ENCODE measurements at regions not wholly inside any gene's neighbourhood (a gene's known extent, or its start where the extent isn't known, plus 50 kb on each side); places are given as distances from the start of the nearest gene placed in this dataset.

DNA sequence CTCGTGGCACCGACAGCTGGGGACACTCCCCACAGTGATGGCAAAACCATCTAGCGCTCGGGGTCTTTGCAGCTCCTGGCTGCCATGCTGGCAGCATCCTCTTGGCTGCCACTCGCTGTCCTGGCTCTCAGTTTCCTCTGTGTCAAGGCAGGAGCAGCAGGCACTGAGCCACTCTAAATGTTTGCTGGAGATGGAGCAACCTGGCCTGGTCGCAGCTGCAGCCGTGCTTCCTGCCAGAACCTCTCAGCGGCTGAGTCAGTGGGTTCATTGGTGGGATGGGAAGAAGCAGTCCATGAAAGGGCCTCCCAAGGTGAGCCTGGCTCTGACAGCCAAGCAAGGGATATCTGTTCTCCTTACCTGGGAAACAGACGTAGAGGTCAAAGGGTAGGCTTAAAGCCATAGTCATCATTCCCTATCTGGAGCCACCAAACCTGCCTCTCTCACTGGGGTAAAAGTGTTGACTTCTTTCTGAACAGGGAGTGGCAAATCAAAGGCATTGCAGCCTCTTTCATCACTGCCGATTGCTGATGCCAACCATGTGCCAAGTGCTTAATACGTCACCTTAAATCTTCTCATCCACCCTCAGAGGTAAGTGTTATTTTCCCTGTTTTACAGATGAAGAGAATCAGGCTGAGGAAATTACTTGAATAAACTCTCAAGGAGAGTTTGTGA, 304.8 kb upstream of the ZNF462 start:
- no peak for DNase-seq

DNA sequence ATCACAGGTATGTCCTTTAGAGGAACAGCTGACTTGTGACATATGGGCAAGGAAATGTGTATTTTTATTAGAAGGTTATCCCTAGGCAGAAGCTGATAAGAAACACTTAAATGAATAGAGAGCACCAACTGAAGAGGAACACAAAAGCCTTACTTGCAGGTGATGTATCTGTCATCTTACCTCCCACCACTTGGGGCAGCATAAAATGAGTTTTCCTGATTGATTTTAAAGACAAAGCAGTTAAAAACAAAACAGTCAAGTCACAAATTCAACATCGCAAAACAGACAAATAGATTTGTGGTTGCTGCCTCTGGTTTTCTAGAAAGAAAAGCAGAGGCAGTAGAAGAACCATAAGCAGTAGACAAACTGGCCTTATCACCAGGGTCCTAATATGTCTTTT, 302.4 kb upstream of the ZNF462 start:
- DNase-seq = no peak

DNA sequence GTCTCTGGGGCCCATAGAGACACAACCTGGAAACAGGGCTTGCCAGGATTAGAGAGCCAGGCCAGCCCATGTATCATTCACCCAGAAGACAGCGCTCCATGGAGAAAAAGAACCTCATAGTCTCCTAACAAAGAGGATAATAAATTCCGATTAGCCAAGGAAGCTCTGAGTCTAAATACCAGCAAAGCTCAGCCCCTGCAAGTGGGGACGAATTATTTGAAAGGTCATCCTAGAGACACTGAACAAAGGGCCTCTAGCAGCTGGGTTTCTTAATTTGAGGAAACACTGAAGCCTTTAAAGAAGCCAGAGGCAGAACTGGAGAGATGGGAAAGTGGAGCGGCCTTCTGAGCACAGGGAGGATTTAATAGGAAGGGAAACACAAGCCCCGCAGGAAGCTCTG, 287.1 kb upstream of the ZNF462 start:
- DNase-seq = no peak

DNA sequence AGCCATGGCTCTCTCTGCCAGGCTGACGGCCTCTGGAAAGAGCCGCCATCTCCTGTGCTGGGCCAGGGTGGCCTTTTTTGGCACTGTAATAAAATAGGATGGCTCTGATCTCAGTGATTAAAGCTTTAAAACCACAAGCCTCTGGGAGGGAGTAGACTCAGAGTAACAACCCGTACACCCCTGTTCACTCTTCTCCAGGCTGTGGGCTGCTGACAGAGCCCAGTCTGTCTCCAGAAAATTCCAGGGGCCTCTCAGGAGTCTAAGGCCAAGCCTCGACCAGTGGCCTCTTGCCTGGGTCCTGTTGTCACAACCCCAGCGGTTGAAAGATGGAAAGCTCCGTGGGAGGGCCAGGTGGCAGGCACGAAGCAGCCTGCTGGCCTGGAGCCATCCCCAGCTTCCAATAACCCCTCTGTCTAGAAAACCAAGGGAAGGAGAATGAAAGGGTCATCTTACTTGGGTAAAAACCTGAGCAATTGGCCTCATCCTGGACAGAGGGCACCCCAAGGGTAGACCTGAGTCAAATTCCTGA, 286.7 kb upstream of the ZNF462 start:
- DNase-seq = no peak

DNA sequence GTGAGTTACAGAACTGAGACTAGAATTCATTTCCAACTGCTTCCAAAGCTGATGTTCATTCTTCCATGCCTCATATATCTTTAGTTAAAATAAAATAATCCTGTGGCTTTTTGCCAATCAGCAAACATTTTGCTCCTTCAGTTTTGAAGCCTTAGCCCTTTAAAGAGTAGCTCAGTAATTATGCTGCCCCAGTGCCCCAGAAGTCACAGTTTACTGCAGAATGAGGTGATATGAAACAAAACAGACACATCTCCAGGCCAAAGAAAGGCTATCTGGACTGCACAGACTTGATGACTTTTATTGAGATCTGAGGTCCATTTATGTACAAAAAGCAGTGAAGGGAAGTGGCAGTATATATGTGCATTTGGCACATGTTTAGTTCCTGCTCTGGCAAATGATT, 285.8 kb upstream of the ZNF462 start:
- DNase-seq = no peak

DNA sequence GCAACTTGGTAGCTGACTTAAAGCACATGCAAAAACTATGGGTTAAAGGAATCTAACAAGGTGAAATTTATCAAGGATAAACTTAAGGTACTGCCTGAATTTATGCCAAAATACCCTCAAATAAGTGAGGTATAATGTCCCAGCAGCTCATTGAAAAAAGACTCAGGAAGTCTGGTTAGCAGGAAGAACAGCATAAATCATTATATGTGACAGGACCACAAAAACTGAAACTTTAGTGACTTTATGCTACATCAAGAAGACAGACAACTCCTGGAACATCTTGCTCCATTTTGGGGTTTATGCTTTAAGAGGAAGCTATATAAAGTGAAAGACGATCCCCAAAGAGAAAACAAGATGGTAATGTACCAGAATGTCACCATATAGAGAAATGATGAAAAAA, 282.4 kb upstream of the ZNF462 start:
- DNase-seq = no peak

DNA sequence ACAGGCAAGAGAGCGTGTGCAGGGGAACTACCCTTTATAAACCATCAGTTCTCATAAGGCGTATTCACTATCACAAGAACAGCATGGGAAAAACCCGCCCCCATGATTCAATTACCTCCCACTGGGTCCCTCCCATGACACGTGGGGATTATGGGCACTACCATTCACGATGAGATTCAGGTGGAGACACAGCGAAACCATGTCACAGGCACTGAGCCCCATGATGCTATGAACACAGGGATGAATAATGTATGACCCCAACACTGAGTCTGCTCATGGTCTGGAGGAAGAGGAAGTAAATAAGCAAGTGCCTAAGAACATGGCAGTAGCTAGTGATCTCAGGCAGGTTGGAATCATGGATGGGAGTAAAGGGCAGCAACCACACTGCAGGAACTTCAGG, 281.0 kb upstream of the ZNF462 start:
- no peak for DNase-seq

DNA sequence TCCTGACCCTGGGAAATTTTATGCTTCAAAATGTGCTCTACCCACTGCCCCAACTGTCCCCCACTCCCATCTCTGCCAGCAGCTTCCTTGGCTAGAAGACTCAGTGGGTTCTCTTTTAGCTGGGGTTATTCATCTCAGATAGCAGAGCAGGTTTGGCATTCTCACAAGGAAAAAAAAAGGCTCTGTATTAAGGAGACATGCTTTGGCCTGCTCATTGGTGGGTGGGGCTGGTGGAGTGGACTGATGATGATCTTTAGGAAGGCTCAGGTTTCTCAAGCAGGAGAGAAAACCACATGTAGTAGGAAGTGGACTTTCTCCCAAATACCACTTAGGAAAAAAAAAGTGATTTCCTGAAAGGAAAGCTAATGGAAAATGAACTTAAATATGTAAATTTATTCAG, 279.2 kb upstream of the ZNF462 start:
- DNase-seq = no peak

DNA sequence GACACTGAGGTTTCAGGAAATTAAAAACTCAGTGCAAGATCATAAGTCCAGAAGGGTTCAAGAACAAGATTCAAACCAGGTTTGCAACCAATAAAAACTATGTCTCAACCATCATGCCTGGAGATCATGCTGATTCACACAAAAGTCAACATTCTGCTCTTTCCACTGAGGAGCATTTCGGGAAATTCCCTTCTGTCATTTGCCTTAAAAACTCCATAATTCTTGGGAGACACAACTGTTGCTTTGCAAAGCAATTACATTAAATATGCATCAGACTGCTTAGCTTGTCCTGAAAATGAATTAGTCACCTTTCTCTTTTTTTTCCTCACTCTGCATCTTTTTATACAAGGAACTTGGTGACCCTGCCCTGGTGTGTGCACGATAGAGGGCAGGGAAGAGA, 275.9 kb upstream of the ZNF462 start:
- no peak for DNase-seq

DNA sequence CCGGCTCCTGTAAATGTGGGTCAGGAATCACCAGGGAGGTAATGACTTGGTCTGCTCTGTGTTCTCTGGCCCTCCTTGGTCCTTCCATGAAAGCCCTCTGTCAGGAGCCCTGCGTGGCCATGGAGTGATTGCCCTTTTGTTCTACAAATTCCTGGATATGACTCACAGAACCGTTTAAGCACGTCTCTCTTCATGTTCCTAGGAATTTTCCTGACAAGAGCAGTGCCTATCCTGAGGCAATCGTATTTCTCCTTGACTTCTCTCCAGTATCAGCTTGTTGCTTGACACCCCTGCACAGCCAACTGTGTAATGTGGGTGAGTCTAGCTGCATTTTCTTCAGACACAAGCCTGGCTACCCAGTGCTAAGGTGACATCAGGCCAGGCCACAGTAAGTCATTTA, 274.3 kb upstream of the ZNF462 start:
- DNase-seq = no peak

DNA sequence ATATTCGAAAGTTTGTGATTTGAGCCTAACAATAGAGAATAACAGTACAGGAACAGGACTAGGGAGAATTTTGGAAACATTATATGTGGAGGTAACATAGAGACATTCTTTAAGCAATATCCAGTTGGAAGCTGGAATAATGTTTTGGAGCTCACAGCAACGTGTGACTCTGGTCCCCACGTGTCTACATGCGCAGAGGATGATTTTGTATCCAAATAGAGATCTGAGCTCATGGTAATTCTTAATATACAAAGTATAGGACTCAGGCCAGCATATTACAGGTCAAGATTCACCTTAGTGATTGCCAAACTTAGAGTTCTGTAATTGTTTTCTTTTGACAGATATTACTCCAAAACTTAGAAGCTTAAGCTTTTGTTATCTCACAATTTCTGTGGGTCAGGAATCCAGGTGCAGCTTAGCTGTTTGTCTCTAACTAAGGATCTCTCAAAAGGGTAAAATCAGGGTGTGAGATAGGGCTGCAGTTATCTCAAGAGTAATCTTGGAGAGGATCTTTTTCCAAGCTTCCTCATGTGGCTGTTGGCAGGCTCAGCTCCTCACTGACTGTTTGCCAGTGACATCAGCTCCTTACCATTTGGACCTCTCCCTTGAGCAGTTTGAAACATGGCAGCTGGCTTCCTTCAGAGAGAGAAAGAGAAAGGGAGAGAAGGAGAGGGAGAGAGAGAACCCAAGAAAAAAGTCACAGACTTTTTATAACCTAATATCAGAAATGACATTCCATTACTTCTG, 272.0 kb upstream of the ZNF462 start:
- DNase-seq = no peak

DNA sequence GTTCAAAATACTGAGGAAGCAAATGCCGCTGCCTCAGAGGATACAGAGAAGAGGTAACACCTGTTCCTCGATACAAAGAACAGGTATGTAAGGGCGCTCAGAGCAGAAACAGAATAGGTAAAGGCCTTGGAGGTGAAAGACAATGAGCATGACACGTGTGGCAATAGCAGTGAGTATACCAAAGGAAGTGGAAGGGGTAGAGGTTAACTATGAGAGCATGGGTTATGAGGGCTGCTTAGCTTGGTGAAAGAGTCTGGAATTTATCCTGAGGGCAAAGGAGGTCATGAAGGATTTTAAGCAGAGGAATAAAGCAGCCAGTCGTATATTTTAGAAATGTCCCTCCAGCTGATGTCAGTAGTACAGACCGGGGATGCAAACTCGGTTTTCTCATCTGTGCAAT, 269.8 kb upstream of the ZNF462 start:
- no peak for DNase-seq

DNA sequence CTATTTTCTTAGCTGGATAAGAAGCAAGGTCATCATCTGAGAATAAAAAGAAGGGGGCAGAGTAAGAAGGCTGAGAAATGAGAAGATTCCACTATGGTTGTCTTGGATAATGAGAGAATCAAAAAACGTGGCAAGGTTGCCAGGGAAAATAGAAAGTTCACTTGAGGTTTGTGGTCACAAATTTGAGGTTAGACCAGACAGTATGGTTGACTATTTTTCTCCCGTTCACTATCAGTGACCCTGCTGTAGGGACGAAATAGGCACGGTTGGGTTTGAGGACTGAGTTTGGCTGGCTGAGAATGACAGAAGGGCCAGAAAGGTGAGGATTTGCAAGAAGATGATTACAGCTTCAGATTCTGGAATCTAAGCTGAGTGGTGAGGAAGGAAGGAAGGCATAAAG, 266.0 kb upstream of the ZNF462 start:
- DNase-seq = no peak

DNA sequence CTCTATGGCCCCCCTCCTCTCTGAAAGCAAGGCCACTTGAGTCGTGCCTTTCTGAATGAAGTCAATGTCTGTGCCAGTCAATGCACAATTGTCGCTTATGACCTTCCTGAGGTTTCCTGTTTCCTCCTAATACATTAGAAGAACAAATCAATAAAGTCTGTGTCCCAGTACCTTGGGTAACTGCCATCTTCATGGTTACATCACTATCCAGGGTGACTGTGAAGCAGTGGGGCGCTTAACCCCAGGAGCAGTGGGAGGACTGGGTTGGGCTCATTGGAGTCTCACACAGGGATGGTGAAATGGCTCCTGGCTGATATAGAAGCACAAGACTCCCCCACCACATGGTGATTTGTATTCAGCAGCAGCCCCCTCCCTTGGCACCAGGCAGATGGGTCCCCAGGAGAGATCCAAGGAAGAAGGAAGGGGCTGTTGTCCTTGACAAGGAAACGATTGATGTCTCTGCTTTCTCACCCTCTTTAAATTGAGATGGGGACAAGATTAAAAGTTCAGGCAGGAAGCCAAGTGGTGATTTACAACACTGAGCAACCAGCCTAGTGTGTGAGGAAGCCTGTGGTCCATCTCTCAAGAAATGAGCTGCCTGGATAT, 261.9 kb upstream of the ZNF462 start:
- DNase-seq = no peak

DNA sequence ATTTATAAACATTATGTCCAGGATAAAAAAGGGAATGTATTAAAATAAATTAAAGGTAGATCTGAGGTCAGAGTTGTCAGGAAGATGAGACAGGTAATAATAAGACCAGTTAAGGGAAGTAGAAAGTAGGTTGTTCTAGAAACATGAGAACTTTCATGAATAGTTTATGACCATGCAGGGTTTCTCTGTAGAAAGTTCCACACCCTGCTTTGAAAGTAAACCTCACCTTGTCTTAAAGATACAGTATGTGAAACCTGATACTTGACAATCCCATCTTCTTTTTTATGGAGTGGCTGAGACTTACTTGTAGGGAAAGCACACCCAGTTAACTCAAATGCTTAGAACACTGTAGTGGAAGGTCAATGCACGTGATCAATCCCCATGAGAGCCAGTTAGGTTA, 260.6 kb upstream of the ZNF462 start:
- DNase-seq = no peak

DNA sequence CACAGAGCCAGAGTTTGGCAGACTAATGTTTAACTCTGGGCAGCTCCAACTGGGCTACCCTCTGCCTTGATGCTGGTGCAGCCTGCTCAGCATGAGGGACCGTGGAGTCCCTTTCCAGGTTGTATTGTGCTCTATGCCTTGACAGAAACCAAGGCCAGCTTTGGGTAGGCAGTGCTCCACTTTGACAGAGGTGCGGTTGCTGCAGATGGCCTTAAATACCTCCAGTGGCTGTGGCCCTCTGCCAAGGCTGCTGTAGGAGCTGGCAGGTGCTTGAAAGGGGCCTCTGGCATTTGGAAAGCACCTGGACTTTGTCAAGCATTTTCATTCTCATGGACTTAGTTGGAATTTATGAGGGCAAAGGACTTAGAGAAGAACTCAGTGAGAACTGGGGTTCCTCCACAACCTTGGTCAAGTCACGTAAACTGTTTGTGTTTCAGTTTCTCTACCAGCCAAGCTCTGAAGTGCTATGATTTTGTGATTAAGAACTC, 249.7 kb upstream of the ZNF462 start:
- no peak for DNase-seq

DNA sequence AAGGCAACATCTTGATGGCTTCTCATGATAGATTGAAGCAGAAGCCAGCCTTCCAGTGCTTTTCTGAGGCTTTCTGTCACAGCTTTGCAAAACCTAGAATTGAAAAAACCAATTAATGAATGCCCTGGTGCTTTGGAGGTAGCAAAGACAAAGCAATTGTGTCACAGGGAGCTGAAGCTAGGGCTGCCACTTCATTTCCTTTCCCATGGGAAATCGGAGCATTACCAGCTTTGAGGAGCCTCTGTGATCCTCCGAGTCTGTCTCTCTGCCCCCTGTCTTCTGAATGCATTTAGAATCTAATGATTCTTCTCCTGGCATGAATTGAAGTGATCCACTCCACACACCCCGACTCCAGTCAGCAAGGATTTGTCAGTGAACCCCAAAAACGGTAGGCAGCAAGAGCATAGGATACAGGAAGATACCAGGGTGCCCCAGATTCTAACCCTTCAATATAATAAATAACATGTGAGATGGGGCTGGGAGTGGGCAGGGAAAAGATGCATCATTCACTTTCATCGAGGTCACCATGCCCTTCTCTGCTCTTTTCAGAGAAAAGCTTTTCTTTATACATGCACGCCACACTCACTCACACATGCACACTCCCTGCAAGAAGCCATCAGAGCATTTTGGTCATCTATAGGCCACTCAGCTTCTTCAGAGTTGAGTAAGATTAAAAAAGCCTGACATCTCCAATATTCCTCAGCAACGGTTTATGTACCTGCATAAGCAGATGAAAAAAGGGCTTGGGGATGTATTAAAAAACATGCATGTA, 247.7 kb upstream of the ZNF462 start:
- no peak for DNase-seq

DNA sequence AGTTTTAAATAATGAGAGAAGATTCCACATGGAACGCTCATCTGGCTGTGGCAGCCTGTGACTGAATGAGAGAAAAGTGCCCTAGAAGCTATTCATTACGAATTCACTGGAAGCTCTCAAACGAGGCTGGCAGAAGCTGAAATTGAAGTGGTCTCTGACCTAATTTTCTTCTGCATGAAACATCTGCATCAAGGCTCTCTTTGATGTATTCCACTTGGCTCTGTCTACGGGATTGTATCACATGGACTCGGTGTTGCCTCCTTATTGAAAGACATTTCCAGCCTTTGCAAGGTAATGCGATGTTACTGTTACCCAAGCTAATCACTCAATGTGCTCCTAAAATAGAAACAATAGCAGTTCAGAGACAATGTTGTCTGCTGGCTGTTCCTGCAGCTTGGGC, 246.9 kb upstream of the ZNF462 start:
- no peak for DNase-seq

DNA sequence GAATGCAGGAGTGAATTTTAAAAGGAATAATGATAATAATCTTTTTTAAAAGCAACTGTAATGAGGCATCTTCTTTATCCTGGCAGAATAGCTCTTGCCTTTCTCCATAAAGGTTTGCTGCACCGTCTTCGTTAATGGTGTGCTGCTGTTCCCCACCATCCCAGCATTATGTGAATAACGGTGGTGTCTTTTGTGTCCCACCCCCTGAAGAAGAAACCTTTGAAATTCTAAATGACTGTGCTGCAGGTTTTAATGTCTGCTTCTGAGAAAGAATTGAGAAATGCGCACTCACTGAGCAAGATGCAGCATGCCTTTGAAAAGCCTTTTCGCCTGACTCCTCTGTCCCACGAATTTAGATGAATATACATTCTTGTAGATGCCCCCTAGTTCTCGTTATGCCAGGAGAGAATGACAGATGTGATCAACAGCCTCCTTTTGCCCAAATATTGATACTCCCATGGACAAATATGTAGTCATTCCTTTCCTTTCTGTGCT, 246.1 kb upstream of the ZNF462 start:
- DNase-seq = no peak

DNA sequence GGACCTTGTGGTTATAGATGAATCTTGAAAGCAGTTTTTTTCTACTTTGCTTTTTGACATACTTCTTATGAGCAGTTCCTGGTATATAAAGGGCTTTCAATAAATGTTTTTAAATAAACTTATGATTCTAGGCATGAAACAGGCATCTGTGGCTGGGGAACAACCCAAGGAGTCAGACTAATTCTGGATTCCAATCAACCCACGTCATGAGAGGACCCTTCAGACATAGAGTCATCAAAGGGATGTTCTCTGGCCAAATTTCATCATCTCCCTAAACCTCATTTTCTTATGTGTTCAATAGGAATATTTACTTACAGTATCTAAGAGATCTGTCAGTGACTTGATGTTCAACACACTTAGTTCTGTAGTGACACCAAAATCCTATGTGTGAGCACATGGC, 243.8 kb upstream of the ZNF462 start:
- DNase-seq = no peak

DNA sequence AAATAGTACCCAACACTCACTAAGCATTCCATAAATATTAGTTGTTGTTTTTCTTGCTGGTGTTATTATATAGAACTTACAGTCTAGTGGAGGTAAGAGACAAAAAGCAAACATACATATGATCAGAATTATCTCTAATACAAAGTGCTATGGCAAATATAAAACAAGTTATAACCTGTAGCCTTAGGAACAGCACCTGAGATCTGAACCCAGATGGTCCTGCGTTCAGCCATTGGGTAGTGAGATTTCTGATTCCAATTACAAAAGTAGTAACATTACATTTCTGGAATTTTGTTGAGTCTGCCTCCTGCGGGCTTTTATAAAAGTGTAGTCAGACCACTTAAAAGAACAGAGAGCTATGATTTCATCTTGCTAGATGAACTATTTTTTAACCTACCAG, 242.9 kb upstream of the ZNF462 start:
- no peak for DNase-seq

DNA sequence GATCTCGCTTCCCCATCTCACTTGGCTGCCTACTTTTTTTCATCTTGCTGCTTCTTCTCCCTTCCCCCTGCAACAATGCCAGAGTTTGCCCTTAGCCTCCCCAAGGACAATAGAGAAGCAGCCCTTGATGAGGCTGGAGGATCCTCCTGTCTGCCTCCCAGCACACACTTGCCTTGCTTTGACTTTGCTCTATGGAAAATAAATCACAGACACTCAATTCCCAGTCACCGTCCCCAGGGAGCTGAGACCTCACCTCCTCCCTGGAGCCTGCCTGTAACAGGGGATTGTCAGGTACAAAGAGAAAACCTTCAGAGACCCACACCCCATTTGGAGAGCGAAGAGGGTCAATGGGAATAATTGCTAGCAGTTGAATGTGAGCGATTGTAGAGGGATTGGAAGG, 242.1 kb upstream of the ZNF462 start:
- no peak for DNase-seq
